Endothelial cell of umbilical vein (primary cell): ENCODE measurements at regions not wholly inside any gene's neighbourhood (a gene's known extent, or its start where the extent isn't known, plus 50 kb on each side); places are given as distances from the start of the nearest gene placed in this dataset.

Experiments used
- BruUV-seq: library from RNA; stranded (reverse); fragments of 400-500 nt; replicated peaks from 2 replicates; lab custom pipeline; 2021; lab: Mats Ljungman, UMichigan
- CTCF ChIA-PET: fragments of 300-600, 350-600 bp; sonication (Branson Sonifier 250); formaldehyde crosslinking; loops from one replicate; lab custom pipeline; 2021; ENCODE audit warnings: antibody characterized with exemption, inconsistent platforms; lab: Charles Lee
- POLR2A ChIA-PET: fragments of 300-600, 350-600 bp; sonication (Branson Sonifier 250); formaldehyde crosslinking; loops from one replicate; lab custom pipeline; 2021; ENCODE audit warnings: antibody characterized with exemption, inconsistent platforms; lab: Charles Lee
- DNase-seq: peaks from one replicate; pipeline ENCODE4 v3.0.0-alpha.2; 2011; ENCODE audit warnings: low read depth, low spot score
- FAIRE-seq: peaks from 2 replicates; lab custom pipeline; 2011; peaks lifted over from hg19 to GRCh38; lab: Jason Lieb, UNC
- H2AFZ ChIP-seq: 2 replicates; pipeline ENCODE4 v1.6.0; 2012; ENCODE audit warnings: low read depth, low read length, control low read depth, inconsistent platforms
- H3K27ac ChIP-seq: 2 replicates; pipeline ENCODE4 v1.5.1; 2011; ENCODE audit warnings: low read depth, mild to moderate bottlenecking, control low read depth, low read length, moderate library complexity; ENCODE audit not compliant: insufficient read depth
- H3K27me3 ChIP-seq, 2 experiments: 2 replicates each; pipeline versions ENCODE4 v1.6.0 to v1.6.1; 2011; ENCODE audit warnings: low read length in 2 of 2, mixed read lengths in 1 of 2; ENCODE audit not compliant: control insufficient read depth in 2 of 2, insufficient read depth in 2 of 2
- H3K36me3 ChIP-seq, 2 experiments: 2 replicates in 1 of 2; 3 replicates in 1 of 2; pipeline ENCODE4 v1.5.1; 2011; ENCODE audit warnings: low read length in 2 of 2, mild to moderate bottlenecking in 1 of 2, moderate library complexity in 1 of 2; ENCODE audit not compliant: control insufficient read depth in 2 of 2, insufficient read depth in 2 of 2; ENCODE audit errors: extremely low read depth in 1 of 2
- H3K4me1 ChIP-seq: 3 replicates; pipeline ENCODE4 v1.5.1; 2011; ENCODE audit warnings: mild to moderate bottlenecking, low read length; ENCODE audit not compliant: control insufficient read depth, insufficient read depth; ENCODE audit errors: extremely low read depth
- H3K4me2 ChIP-seq: 2 replicates; pipeline ENCODE4 v1.6.1; 2011; ENCODE audit warnings: low read length, control low read depth, mixed read lengths; ENCODE audit not compliant: insufficient read depth
- H3K4me3 ChIP-seq, 3 experiments: fragments of 200-600 bp in 1 of 3; sonication (generic), shearing (Covaris generic) in 1 of 3; replicated peaks in 1 of 3; 2 replicates each; pipeline ENCODE4 v1.5.1; 2011 to 2016; ENCODE audit warnings: control low read depth in 3 of 3, low read length in 3 of 3, mild to moderate bottlenecking in 2 of 3, inconsistent platforms in 1 of 3, low read depth in 1 of 3, moderate library complexity in 1 of 3; ENCODE audit not compliant: insufficient read depth in 1 of 3
- H3K79me2 ChIP-seq: 2 replicates; pipeline ENCODE4 v1.6.0; 2012; ENCODE audit warnings: low read length, inconsistent platforms; ENCODE audit not compliant: control insufficient read depth, insufficient read depth
- H3K9ac ChIP-seq: replicated peaks from 2 replicates; pipeline ENCODE3; 2011; ENCODE audit warnings: low read length, control low read depth; ENCODE audit not compliant: insufficient read depth; ENCODE audit errors: extremely low read depth
- H3K9me1 ChIP-seq: replicated peaks from 3 replicates; pipeline ENCODE4 v1.6.0; 2011; ENCODE audit warnings: mild to moderate bottlenecking, low read length; ENCODE audit not compliant: control insufficient read depth, insufficient read depth; ENCODE audit errors: extremely low read depth
- H3K9me3 ChIP-seq: replicated peaks from 2 replicates; pipeline ENCODE4 v1.5.1; 2012; ENCODE audit warnings: low read length, inconsistent platforms; ENCODE audit not compliant: control insufficient read depth, insufficient read depth
- H4K20me1 ChIP-seq: replicated peaks from 2 replicates; pipeline ENCODE3; 2011; ENCODE audit warnings: mild to moderate bottlenecking, low read length; ENCODE audit not compliant: control insufficient read depth, insufficient read depth; ENCODE audit errors: extremely low read depth
- EZH2 ChIP-seq: IDR thresholded peaks from 2 replicates; pipeline ENCODE4 v1.6.1; 2012; ENCODE audit warnings: borderline replicate concordance, low read depth, mild to moderate bottlenecking, moderate library complexity, low read length, inconsistent platforms; ENCODE audit not compliant: severe bottlenecking
- FOS ChIP-seq: IDR thresholded peaks from 2 replicates; pipeline ENCODE4 v1.6.1; 2011; ENCODE audit warnings: mild to moderate bottlenecking, low read length, moderate library complexity, borderline replicate concordance; ENCODE audit not compliant: insufficient read depth
- GATA2 ChIP-seq: IDR thresholded peaks from 2 replicates; pipeline ENCODE4 v1.7.0; 2011; ENCODE audit warnings: low read depth, mild to moderate bottlenecking, moderate library complexity, mixed read lengths, low read length; ENCODE audit not compliant: insufficient read length, insufficient read depth
- JUN ChIP-seq: IDR thresholded peaks from 2 replicates; pipeline ENCODE4 v1.6.1; 2011; ENCODE audit warnings: borderline replicate concordance, low read depth; ENCODE audit not compliant: insufficient read length, insufficient read depth
- MYC ChIP-seq: IDR thresholded peaks from one replicate; pipeline ENCODE4 v1.6.1; 2011; ENCODE audit warnings: mild to moderate bottlenecking, low read depth, low read length
- POLR2A ChIP-seq: IDR thresholded peaks from 2 replicates; pipeline ENCODE4 v1.6.1; 2012; ENCODE audit warnings: low read depth, mild to moderate bottlenecking, control low read depth, low read length
- POLR2AphosphoS5 ChIP-seq: IDR thresholded peaks from 2 replicates; pipeline ENCODE4 v1.6.1; 2012; ENCODE audit warnings: low read depth, mild to moderate bottlenecking, control low read depth, low read length, moderate library complexity; ENCODE audit not compliant: insufficient read depth
- dilution Hi-C: fragments of 300-500 bp; cut with MboI; formaldehyde crosslinking; loops from one replicate; pipeline ENCODE4 v1.15.0; 2019; ENCODE audit warnings: low sequenced_read_pairs; ENCODE audit not compliant: extremely low pct_ligation_motif_present
- intact Hi-C: fragments of 100-400 bp; cut with micrococcal nuclease; formaldehyde crosslinking; loops from one replicate; pipeline ENCODE4 v1.10.0; 2022
- TF ChIP-seq, protein P1 (sequence below): IDR thresholded peaks from 2 replicates; pipeline ENCODE4 v1.6.1; 2011; ENCODE audit not compliant: insufficient read depth, insufficient read length
- TF ChIP-seq, protein P2 (sequence below), 2 donors: IDR thresholded peaks; 1 replicate in 1 of 2; 2 replicates in 1 of 2; pipeline ENCODE4 v1.5.1; 2011; ENCODE audit warnings: low read length in 2 of 2, mild to moderate bottlenecking in 2 of 2, moderate library complexity in 2 of 2, control low read depth in 1 of 2, inconsistent platforms in 1 of 2, low read depth in 1 of 2; ENCODE audit not compliant: insufficient read depth in 1 of 2; ENCODE audit errors: extremely low read depth in 1 of 2

DNA sequence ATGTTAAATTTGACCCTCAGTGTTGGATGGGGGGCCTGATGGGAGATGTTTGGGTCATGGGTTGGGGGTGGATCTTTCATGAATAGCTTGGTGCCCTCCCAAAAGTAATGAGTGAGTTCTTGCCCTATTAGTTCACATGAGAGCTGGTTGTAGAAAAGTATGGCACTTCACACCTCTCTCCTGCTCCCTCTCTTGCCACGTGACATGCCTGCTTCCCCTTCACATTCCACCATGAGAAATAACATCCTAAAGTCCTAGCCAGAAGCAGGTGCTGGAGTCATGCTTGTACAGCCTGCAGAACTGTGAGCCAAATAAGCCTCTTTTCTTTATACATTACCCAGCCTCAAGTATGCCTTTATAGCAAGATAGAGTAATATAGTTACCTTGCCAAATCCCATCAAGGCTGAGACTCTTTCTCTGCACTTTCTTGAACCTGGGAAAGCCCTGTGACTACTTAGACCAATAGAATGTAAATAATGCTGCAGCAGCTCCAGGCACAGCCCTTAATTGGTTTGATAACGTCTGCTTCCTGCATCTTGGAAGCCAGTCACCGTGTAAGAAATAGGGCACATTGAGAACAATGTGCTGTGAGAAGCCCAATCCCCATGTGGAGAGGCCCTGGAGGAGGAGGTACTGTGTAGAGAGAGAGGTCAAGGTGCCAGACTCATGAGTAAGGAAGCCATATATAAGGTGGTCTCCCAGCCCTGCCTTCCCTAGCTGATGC, 88.0 kb upstream of the NAMPT start:
- CTCF ChIA-PET: no interaction called here
- Histone ChIP-seq H3K79me2 (no peaks in the 10 kb centered on the region), H3K4me1 (no peaks in the 10 kb centered on the region), H3K4me2 (no peak overlapping the region), H3K9me3 (no peaks in the 10 kb centered on the region), H3K27me3 (no peaks in the 10 kb centered on the region), H4K20me1 (no peaks in the 10 kb centered on the region), H3K27ac (no peak overlapping the region), H3K9me1 (no peaks in the 10 kb centered on the region), H3K36me3 (no peaks in the 10 kb centered on the region), H3K9ac (no peak overlapping the region), H2AFZ (no peak overlapping the region), H3K4me3 (no peak overlapping the region)
- TF ChIP-seq GATA2 (no peak), POLR2AphosphoS5 (no peak), POLR2A (no peak), FOS (no peak), MYC (no peak), JUN (no peak), EZH2 (no peak)
- TF ChIP-seq, protein P1, sequence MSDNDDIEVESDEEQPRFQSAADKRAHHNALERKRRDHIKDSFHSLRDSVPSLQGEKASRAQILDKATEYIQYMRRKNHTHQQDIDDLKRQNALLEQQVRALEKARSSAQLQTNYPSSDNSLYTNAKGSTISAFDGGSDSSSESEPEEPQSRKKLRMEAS: no peak
- BruUV-seq: no TSS peak
- dilution Hi-C loops: no loop called here
- intact Hi-C loops: no loop called here
- no peak for FAIRE-seq
- POLR2A ChIA-PET: no interaction called here
- no peak for DNase-seq

DNA sequence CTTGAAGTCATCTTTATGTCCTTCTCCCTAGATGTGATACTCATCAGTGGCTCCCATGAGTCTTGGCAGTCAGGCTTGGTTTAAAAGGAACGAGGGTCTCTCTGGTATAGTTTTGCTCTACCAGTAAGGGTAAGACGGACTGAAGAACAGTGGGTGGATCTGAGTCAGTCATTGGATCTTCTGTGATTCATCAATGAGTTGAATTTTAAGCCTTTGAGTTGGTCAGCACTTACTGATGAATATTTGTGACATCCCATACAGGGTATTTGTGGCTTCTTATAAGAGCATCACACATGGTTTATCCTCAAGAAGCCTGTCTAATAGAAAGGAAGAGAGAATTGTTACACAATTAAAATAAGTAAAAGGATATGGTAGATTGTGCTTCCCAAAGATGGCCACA, 87.3 kb upstream of the NAMPT start:
- H3K4me1 ChIP-seq: no peaks in the 10 kb centered on the region
- dilution Hi-C loops: no loop called here
- no peak overlapping the region for H3K4me2 ChIP-seq
- no peaks in the 10 kb centered on the region for H3K9me1 ChIP-seq
- H2AFZ ChIP-seq: no peak overlapping the region
- intact Hi-C loops: no loop called here
- TF ChIP-seq POLR2A (no peak), FOS (no peak), JUN (no peak), MYC (no peak), GATA2 (no peak), EZH2 (no peak)
- TF ChIP-seq, protein P1: no peak
- TF ChIP-seq, protein P2, sequence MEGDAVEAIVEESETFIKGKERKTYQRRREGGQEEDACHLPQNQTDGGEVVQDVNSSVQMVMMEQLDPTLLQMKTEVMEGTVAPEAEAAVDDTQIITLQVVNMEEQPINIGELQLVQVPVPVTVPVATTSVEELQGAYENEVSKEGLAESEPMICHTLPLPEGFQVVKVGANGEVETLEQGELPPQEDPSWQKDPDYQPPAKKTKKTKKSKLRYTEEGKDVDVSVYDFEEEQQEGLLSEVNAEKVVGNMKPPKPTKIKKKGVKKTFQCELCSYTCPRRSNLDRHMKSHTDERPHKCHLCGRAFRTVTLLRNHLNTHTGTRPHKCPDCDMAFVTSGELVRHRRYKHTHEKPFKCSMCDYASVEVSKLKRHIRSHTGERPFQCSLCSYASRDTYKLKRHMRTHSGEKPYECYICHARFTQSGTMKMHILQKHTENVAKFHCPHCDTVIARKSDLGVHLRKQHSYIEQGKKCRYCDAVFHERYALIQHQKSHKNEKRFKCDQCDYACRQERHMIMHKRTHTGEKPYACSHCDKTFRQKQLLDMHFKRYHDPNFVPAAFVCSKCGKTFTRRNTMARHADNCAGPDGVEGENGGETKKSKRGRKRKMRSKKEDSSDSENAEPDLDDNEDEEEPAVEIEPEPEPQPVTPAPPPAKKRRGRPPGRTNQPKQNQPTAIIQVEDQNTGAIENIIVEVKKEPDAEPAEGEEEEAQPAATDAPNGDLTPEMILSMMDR (IDR thresholded peaks at IDR 0.05; ENCODE audit: extremely low read depth in 1 of 2, insufficient read depth in 1 of 2, low read depth in 1 of 2, low read length in 2 of 2): no peak
- no peak overlapping the region for H3K27ac ChIP-seq
- no peak overlapping the region for H3K9ac ChIP-seq
- FAIRE-seq (no peak), DNase-seq (no peak)
- H3K36me3 ChIP-seq: no peaks in the 10 kb centered on the region
- H3K79me2 ChIP-seq: no peaks in the 10 kb centered on the region
- CTCF ChIA-PET: no interaction called here
- H3K27me3 ChIP-seq: no peaks in the 10 kb centered on the region
- no peaks in the 10 kb centered on the region for H3K9me3 ChIP-seq
- BruUV-seq: no TSS peak
- POLR2A ChIA-PET: no interaction called here
- H4K20me1 ChIP-seq: no peaks in the 10 kb centered on the region
- H3K4me3 ChIP-seq: no peak overlapping the region
